GM12891 (cell line): ENCODE measurements at regions not wholly inside any gene's neighbourhood (a gene's known extent, or its start where the extent isn't known, plus 50 kb on each side); places are given as distances from the start of the nearest gene placed in this dataset.
"Not testable (repeated sequence)": the region's sequence is repeated elsewhere in the genome, so short reads cannot be mapped to it uniquely, and the experiment has no call there.

Source experiments
- POLR2A ChIP-seq: IDR thresholded peaks from 2 replicates; pipeline ENCODE4 v1.6.1; 2011; ENCODE audit warnings: low read depth, low read length, control low read depth
- POLR2AphosphoS5 ChIP-seq: IDR thresholded peaks from 2 replicates; pipeline ENCODE4 v1.6.1; 2011; ENCODE audit warnings: low read depth, low read length, control low read depth

DNA sequence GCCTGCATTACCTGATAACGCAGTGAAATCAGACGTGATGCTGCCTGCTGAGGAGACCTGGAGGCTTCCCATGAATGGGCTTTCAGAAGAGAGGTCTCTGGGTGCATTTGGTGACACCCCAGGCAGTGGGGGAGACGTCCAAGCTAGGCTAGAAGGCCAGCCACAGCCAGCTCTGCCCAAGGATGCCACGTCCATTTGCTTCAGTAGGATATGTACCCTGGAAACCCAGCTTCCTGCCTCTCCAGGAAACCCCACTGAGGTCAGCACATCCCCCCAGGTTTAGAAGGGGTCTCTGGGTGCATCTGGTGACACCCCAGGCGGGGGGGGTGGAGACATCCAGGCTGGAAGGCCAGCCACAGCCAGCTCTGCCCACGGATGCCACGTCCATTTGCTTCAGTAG lies 2844.6 kb downstream of the RPIA start:
- TF ChIP-seq POLR2A, POLR2AphosphoS5: not testable (repeated sequence)
